ENCODE measurements at regions not wholly inside any gene's neighbourhood (a gene's known extent, or its start where the extent isn't known, plus 50 kb on each side); places are given as distances from the start of the nearest gene placed in this dataset.
A peak's percentile ranks its signal among the peaks of the same experiment; 100 is the strongest.
"Not testable (repeated sequence)": the region's sequence is repeated elsewhere in the genome, so short reads cannot be mapped to it uniquely, and the experiment has no call there.

DNA sequence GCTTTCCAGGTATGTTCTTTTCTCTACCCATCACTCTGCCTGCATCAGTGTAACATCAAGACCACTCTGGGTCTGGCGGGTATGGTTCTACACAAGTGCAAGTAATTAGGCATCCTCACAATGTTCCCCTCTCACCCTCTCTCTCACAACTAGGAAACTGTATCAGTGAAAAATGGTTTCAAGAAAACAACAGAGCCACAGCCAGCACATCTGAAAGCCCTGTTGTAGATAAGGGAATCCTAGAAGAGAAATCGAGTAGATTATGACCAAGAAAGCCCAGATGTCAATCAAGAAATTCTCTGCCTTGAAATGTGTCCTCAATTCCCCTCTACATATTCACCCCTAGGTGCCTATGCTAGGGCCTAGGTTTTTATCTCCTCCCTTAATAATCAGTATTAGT lies 281.3 kb upstream of the ANKRD50 start:
- DNase-seq (ENCODE audit: low read depth) = no peak

DNA sequence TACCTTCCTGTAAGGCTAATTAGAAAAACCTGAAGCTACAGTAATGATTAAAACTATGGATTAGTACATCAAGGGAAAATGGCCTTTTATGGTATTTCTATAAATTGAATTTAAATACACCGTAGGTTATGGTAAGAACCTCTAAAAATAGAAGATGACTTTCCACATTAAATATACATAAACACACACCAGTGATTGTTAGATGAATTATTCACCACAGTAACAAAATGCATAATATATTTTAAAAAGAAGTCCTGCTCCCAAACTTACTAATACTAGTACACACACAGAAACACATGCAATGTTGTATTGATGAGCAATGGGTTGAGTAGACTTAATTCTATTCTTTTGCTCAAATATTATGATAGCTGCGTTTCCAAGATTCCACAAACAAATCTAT lies 277.9 kb upstream of the ANKRD50 start:
- DNase-seq (ENCODE audit: low read depth) = no peak

DNA sequence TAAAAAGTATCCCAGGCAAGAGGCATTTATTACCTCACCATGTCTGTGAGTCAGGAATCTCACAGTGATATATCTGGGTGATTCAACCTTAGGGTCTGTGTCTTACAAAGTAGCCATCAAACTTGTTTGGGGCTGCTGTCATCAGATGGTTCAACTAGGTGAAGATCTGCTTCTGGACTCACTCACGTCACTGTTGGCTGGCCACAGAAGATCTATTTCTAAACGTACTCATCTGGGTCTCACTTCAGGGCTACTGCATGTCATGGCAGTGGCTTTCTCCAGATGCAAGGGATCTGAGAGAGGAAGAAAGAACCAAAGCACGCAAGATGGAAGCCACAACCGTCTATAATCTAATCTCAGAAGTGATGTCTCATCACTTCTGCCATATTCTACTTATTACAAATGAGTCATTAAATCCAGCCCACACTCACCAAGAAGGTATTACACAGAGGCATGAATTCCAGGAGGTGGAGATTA lies 267.8 kb upstream of the ANKRD50 start:
- peak; percentile 51 for DNase-seq (ENCODE audit: low read depth)

DNA sequence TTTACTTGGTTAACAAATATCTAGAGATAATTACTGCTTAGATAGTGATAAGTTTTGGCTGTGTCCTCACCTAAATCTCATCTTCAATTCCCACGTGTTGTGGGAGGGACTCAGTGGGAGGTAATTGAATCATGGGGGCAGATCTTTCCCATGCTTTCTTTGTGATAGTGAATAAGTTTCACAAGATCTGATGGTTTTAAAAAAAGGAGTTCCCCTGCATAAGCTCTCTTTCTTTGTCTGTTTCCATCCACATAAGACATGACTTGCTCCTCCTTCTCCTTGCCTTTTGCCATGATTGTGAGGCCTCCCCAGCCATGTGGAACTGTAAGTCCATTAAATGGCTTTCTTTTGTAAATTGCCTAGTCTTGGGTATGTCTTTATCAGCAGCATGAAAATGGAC lies 266.0 kb upstream of the ANKRD50 start:
- DNase-seq (ENCODE audit: low read depth) = not testable (repeated sequence)

DNA sequence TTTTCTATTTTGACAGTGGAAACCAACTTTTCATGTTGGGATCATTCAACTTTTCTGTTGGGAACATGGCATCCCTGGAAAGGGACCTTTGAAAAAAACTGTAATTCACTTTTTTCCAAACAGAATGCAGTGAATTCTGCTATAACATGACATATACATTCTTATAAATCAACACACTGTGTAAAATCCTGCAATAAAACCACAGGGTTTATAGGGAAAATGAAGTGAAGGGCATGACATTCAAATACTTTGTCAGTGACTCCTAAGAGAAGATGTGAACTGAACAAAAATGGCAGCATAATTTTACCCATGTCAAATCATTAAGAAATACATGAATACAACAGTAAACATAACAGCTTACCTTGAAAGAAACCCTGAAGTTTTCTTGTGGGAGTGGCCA lies 264.5 kb upstream of the ANKRD50 start:
- DNase-seq (ENCODE audit: low read depth) = no peak

DNA sequence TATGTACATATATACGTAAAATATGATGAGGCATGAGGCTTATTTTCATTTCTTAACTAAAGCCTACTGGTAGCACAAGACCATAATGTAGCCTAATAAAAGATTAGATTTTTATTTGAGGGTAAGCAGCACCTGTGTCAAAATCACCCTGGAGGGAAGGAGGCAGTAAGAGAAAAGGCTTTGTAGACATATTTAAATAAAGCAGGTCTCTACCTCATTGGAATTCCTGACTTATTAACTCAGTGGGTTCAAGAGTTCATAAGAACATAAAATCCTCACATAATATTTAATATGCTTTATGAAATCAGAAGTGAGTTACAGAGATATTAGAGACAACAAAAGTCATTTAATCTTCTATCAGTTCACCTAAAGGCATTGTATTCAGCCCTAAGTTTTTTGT lies 261.6 kb upstream of the ANKRD50 start:
- DNase-seq (ENCODE audit: low read depth) = no peak

DNA sequence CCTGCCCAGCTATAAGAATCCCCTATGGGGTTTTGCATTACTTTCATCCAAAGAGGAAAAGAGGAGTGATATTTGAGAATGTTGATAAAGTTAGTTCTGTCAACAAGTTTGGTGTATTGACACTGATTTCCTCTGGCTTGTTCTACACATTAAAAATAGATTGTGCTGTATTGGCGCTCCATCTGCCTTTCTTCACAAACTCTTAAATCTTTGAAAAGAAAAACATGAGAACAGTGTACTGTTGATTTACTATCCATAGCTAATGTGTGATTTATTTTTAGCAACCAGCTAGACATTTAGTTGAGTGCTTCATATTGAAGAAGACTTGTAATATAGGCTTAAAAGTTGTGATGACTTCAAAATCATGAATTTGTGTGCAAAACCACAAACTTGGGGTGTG lies 261.2 kb upstream of the ANKRD50 start:
- no peak for DNase-seq (ENCODE audit: low read depth)

DNA sequence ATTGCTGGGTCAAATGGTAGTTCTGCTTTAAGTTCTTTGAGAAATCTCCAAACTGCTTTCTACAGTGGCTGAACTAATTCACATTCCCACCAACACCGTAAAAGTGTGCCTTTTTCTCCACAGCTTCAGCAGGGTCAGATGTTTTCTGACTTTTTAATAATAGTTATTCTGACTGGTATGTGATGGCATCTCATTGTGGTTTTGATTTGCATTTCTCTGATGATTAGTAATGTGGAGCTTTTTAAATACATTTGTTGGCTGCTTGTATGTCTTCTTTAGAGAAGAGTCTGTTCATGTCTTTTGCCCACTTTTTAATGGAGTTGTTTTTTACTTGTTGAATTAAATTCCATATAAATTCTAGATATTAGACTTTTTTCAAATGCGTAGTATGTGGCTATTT lies 257.5 kb upstream of the ANKRD50 start:
- DNase-seq (ENCODE audit: low read depth) = peak; percentile 8

DNA sequence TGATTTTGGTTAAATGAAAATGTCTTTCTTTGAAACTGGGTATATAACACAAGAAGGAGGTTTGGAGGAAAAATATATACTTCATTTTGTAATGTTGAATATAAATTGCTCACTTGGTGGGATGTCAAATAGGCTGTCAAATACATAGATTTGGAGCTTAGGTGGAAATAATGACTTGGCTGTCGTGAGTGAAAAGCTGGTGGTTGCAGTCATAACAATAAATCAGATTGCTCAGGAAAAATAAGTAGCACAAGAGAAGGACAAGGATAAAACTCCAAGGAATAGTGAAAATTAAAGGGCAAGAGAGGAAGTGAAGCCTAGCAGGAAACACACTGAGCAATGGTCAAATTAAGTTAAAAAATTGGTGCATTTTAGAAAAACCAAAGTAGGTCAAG lies 253.0 kb upstream of the ANKRD50 start:
- no peak for DNase-seq (ENCODE audit: low read depth)

DNA sequence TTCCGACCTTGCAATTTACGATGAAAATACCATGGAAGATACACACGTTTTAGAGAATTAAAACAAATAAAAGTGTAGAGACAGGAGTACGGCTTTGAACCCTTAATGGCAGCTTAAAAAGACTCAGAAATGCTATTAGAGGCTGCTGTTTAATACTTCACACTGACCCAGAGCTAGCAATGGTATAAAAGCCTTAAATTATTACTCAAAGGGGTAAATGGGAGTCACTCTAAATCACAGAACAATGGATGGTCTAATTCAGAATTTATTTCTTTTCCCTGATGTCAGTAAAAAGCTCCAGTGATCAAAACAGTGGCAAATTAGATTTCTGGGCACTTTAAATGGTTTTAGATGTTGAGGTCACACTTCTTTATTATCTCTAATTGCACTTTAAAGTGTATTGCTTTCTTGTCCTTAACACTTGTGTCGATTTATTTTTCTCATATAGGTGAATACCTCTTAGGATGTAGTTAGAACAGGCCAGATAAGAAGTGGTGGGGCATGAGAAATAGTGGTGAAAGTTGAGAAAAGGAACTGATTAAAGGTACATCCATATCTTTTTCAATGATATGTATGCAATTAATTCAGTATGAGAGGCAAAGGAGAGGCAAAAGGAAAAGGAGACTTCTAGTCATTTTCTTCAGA lies 252.4 kb upstream of the ANKRD50 start:
- no peak for DNase-seq (ENCODE audit: low read depth)

DNA sequence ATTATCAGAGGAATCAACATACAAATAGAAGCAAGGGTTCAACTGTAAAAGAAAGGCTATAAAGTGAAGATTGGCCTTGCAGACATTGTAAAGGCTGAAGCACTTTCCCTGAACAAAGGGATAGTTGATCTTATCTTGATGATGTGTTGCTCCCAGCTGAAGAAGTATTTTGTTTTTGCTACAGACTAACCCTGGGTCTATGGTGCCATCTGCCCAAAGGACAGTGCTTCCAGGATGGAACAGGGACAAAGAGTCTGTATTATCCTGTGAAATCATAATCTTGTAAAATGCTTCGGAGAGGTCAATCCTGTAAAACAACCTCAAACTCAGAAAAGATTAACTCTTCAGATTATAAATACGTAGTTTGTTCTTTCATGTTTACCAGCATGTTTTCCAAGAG lies 251.7 kb upstream of the ANKRD50 start:
- DNase-seq (ENCODE audit: low read depth) = no peak

DNA sequence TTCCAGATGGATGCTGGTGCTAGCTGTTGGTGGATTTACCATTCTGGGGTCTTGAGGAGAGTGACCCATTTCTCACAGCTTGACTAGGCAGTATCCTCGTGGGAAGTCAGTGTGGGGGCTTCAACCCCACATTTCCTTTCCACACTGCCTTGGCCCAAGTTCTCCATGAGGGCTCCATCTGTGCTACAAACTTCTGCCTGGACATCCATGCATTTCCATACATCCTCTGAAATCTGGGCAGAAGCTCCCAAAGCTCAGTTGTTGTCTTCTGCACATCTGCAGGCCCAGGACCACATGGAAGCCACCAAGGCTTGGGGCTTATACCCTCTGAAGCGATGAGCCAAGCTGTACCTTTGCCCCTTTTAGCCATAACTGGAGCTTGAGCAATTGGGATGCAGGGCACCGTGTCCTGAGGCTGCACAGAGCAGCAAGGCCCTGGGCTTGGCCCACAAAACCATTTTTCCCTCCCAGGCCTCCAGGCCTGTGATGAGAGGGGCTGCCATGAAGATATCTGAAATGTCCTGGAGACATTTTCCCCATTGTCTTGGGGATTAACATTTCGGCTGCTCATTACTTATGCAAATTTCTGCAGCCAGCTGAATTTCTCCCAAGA lies 248.7 kb upstream of the ANKRD50 start:
- DNase-seq (ENCODE audit: low read depth) = no peak

DNA sequence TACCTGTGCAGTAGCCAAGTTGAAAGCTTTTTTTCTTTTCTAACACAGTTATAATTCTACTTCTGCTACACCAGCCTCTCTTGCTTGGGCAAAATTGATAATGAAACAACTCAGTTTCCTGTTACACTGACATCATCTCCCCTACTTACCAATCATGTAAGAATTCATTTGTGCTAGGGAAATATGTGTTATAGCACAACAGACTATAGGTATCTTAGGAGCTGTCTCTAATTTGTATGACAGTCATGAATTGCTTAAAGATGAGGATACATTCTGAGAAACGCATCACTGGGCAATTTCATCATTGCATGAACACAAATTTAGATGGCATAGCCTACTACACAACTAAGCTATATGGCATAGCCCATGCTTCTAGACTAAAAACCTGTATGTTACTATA lies 246.3 kb upstream of the ANKRD50 start:
- no peak for DNase-seq (ENCODE audit: low read depth)

DNA sequence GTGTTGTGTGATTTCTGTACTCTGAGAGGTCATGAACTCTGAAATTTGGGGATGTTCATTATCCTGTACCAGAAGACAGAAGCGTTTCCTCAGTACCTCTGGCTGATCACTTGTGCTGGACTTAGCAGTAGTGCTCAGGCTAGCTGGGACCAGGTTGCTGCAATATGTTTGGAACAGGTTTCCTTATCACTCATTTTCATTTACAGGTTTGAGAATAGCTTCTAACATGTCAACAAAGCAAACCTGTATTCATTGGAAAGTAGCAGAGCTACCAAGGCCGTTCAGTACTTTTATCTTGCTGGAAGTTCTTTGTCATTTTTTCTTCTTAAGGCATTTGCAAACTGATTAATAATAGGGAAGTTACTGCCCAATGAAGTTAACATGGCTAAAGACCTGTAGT lies 242.9 kb upstream of the ANKRD50 start:
- DNase-seq (ENCODE audit: low read depth) = no peak

DNA sequence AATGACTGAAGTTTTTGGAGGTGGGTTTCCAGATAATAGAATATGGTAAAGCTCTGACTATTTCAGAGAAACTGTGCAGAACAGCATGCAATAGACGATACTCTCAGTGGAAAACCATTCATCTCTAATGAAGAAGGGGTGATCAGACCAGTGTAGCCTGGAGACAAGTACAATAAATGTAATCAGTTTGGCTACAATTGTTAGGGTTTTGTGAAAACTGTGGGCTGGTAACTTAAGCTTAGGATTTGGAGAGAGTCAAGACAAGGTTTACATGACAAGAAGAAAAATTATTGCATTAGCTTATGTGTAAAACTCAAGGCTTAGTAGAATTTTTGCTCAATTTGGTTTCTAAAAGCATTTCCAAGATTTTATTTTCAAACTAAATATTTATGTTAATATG lies 241.5 kb upstream of the ANKRD50 start:
- no peak for DNase-seq (ENCODE audit: low read depth)

DNA sequence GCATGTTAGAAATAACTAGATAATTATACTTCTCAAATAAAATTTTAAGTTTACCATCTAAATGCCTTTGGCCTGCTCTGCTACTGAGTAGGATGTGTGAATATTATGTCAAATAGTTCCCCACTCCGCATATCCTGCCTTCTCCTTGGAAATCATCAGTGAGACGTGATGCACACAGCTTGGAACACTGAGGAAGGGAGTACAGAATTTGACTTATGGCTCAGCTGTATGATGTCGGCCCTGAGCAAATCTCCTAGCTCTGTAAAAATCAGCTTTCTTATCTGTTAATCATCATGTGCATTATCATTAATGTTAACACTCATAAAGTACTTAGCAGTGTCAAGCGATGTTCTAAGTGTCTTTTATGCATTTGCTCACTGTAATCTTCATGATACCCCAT lies 241.0 kb upstream of the ANKRD50 start:
- no peak for DNase-seq (ENCODE audit: low read depth)

DNA sequence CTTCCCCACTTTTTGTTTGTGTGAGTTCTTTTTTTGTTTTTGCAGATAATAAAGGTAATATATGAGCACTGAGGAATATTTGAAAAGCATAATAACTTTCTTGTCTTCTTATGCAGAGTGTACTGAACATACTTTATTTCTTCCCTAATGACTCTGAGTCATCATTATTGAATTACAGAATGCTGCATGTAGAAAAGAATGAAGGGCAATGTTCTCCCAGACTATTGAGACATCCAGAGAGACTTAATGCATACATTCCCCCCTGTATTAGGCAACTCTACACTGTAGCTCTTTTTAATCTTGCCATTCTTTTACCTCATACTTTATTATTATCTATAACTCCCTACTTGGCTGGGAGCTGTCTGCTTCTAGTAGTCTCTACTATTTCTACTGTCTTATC lies 240.5 kb upstream of the ANKRD50 start:
- peak; percentile 29 for DNase-seq (ENCODE audit: low read depth)

DNA sequence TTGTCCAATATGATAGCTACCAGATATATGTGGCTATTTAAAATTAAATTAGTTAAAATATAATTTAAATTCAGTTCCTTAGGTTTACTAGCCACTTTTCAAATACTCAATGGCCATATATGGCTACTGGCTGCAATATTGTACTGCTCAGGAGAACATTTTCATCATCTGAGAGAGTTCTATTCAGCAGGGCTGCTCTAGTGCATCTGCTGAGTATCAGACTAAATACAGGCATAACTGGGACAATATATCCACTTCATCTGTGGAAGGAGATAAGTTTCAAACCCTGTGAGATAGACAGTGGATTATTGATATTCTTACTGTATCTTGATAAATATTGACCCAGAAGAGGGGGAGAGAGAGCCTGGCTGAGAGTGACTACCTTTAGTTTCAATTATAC lies 240.1 kb upstream of the ANKRD50 start:
- DNase-seq (ENCODE audit: low read depth) = no peak

DNA sequence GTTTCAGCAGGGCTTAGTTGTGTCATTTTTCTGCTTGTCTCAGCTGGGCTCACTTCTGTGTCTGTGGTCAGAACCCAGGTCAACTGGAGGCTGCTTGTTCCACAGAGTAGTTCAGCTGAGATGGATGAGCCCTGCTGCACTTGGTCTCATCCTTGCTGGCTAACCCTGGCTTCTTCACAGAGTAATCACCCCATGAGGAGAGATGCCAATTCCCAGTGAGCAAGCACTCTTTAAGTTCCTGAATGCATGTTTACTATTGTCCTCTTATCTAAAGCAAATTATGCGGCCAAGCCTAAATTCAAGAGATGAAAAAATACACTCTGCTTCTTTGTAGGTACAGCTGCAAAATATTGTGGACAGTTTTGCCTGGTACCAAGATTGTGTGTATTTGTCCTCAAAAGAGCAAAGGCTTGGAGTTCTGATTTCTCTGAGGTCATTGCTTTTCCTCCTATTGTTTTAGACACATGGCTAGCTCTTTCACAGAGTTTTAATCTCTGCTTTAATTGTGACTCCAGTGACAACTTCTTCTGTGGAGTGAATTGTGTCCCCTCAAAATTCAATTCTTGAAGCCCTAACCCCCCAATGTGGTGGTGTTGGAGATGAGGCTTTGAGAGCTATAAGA lies 236.6 kb upstream of the ANKRD50 start:
- no peak for DNase-seq (ENCODE audit: low read depth)

DNA sequence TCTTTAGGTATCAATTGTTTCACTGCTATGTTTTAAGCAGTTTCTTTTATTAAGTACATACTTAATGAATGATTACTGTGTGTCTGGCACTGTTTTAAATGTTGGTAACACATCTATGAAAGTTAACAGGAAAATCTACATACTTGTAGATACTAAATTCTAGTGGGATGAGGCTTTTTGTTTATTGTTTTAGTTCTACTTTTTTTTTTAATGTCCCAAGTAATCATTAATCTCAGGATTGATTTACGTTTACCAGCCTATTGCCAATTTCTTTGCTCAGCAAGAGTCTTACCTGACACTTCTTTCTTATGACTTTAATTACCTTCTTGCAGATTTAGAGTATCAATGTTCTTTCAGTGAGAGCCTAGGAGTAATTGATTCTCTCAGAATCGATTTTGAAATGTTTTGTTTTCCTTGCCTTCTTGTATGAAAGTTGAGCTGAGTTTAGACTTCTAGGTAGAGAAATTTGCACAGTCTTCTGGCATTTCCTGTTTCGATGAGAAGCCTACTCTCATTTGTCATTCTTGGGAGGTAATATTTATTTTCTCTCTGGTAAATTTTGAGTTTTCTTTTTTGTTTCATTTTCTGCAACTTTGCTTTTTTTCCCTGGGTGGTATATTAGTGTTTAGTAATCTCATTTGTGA lies 235.2 kb upstream of the ANKRD50 start:
- no peak for DNase-seq (ENCODE audit: low read depth)

DNA sequence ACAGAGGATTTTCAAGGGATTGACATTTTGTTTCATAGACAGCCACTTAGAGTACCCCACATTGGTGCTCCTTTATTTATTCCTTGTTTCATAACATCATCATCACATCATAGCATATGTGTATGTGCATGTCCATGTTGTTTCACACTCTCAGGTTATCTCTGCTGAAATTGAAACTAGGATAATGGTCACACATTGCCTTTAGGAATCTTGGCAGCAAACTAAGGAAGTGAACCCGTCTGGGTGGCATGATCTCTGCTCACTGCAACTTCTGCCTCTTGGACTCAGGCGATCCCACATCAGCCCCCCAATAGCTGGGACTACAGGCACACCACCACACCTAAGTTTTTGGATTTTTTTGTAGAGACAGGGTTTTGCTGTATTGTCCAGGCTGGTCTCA lies 234.2 kb upstream of the ANKRD50 start:
- peak; percentile 28 for DNase-seq (ENCODE audit: low read depth)

DNA sequence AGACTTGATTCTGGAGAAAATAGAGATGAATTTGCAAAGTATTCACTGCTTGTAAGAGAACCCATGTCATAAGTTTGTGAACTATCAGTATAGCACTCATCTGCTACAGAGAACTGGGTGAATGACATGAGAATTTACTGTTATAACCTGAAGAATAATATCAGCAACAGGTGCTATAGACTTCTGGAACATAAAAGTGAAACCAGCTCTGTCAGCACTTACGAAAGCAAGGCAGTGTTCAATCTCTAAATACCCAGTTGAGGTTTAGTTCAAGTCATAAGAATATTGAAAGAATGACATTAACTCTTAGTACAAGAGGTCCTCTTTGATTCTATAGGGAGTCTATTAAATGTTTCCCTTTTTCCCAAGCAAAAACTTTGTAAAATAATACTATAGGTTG lies 232.9 kb upstream of the ANKRD50 start:
- no peak for DNase-seq (ENCODE audit: low read depth)

DNA sequence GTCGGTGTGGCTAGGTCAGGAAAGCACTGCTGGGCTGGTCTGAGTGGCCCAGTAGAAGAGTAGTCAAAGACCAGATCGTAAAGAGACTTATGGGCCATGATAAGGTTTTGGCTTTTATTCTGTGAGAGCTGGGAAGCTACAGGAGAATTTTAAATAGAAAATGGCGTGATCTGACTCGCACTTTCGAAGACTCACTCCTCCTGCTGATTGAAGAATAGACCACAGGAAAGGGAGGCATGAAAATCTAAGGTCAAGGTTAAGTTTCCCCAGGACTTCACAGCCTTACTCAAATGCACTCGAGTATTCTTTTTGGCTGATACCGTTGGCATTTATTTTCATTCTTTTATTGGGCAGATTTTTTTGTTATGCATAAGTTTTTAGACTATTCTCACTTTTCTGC lies 231.4 kb upstream of the ANKRD50 start:
- peak; percentile 12 for DNase-seq (ENCODE audit: low read depth)
